Thoracic aorta (tissue), 2 donors: ENCODE measurements at regions not wholly inside any gene's neighbourhood (a gene's known extent, or its start where the extent isn't known, plus 50 kb on each side); places are given as distances from the start of the nearest gene placed in this dataset.
"Not testable (repeated sequence)": the region's sequence is repeated elsewhere in the genome, so short reads cannot be mapped to it uniquely, and the experiment has no call there.

Experiments
- ATAC-seq: fragments of 150-250 bp; one replicate; pipeline ENCODE4 v1.8.0; 2017; ENCODE audit warnings: low read depth; ENCODE audit not compliant: insufficient number of reproducible peaks, low FRiP score
- DNase-seq: peaks from one replicate; pipeline ENCODE4 v3.0.0-alpha.2; 2020; ENCODE audit warnings: low spot score
- H3K27ac ChIP-seq, 2 donors: fragments of 200-600 bp; sonication (generic); 1 replicate in 1 of 2; 2 replicates in 1 of 2; pipeline ENCODE4 v1.5.1; 2016; ENCODE audit warnings: mild to moderate bottlenecking in 2 of 2, moderate library complexity in 2 of 2
- H3K27me3 ChIP-seq: fragments of 200-600 bp; sonication (generic); replicated peaks from 2 replicates; pipeline ENCODE4 v1.6.0; 2016; ENCODE audit warnings: mild to moderate bottlenecking; ENCODE audit not compliant: insufficient read depth
- H3K36me3 ChIP-seq: fragments of 200-600 bp; sonication (generic); one replicate; pipeline ENCODE4 v1.5.1; 2016
- H3K4me1 ChIP-seq, 2 donors: fragments of 200-600 bp; sonication (generic); 1 replicate in 1 of 2; 2 replicates in 1 of 2; pipeline versions ENCODE4 v1.5.1 to v1.6.0; 2016; ENCODE audit warnings: low read depth in 2 of 2, mild to moderate bottlenecking in 1 of 2; ENCODE audit not compliant: control insufficient read depth in 1 of 2
- H3K4me3 ChIP-seq: fragments of 200-600 bp; sonication (generic); 2 replicates; pipeline ENCODE4 v1.5.1; 2016; ENCODE audit warnings: mild to moderate bottlenecking
- H3K9me3 ChIP-seq: fragments of 200-600 bp; sonication (generic); 2 replicates; pipeline ENCODE4 v1.5.1; 2016
- CTCF ChIP-seq: fragments of 200-600 bp; sonication (generic); IDR thresholded peaks from one replicate; pipeline ENCODE4 v1.5.1; 2019; ENCODE audit warnings: antibody characterized with exemption

GRCh38 chr17:77555741-77556291 lies 402.7 kb upstream of the TNRC6C start:
- ATAC-seq (no peak), DNase-seq (no peak)
- no peaks in the 10 kb centered on the region for H3K27me3 ChIP-seq
- no peaks in the 10 kb centered on the region for H3K36me3 ChIP-seq
- H3K4me1 ChIP-seq, result peaks cover 3 to 13% of the 10 kb centered on the region in 2 donors
- no peak overlapping the region for H3K4me3 ChIP-seq
- TF ChIP-seq CTCF, result no peak
- no peak overlapping the region for H3K27ac ChIP-seq
- H3K9me3 ChIP-seq, result no peaks in the 10 kb centered on the region

- ATAC-seq (no peak), DNase-seq (no peak)
- no peak for TF ChIP-seq CTCF
- Histone ChIP-seq H3K4me3 (no peak overlapping the region), H3K36me3 (no peaks in the 10 kb centered on the region), H3K4me1 (peaks cover 3 to 13% of the 10 kb centered on the region in 2 donors), H3K9me3 (no peaks in the 10 kb centered on the region), H3K27ac (no peak overlapping the region), H3K27me3 (no peaks in the 10 kb centered on the region)
Measured at GRCh38 chr17:77556383-77557061, 402.0 kb upstream of the TNRC6C start.

- H3K27ac ChIP-seq, result no peak overlapping the region
- H3K4me3 ChIP-seq, result no peak overlapping the region
- no peaks in the 10 kb centered on the region for H3K36me3 ChIP-seq
- peaks cover 3 to 13% of the 10 kb centered on the region in 2 donors for H3K4me1 ChIP-seq
- DNase-seq (no peak), ATAC-seq (no peak)
- no peaks in the 10 kb centered on the region for H3K9me3 ChIP-seq
- no peak for TF ChIP-seq CTCF
- no peaks in the 10 kb centered on the region for H3K27me3 ChIP-seq
Measured at GRCh38 chr17:77558846-77559626, 399.5 kb upstream of the TNRC6C start.

GRCh38 chr17:77560381-77560780 lies 398.1 kb upstream of the TNRC6C start:
- no peak overlapping the region for H3K4me3 ChIP-seq
- H3K27me3 ChIP-seq, result no peaks in the 10 kb centered on the region
- no peaks in the 10 kb centered on the region for H3K36me3 ChIP-seq
- no peak overlapping the region for H3K27ac ChIP-seq
- ATAC-seq, result no peak
- no peaks in the 10 kb centered on the region for H3K9me3 ChIP-seq
- DNase-seq, result no peak
- TF ChIP-seq CTCF, result no peak
- H3K4me1 ChIP-seq, result peaks cover 0 to 7% of the 10 kb centered on the region in 2 donors

GRCh38 chr17:77560841-77561240 lies 397.7 kb upstream of the TNRC6C start:
- Histone ChIP-seq H3K36me3 (no peaks in the 10 kb centered on the region), H3K27me3 (no peaks in the 10 kb centered on the region), H3K4me3 (no peak overlapping the region), H3K4me1 (peaks cover 0 to 2% of the 10 kb centered on the region in 2 donors), H3K27ac (no peak overlapping the region), H3K9me3 (no peaks in the 10 kb centered on the region)
- no peak for TF ChIP-seq CTCF
- no peak for ATAC-seq
- no peak for DNase-seq

- not testable (repeated sequence) for H3K27ac ChIP-seq, ATAC-seq, DNase-seq, H3K4me1 ChIP-seq, H3K36me3 ChIP-seq, H3K9me3 ChIP-seq, H3K4me3 ChIP-seq, H3K27me3 ChIP-seq
Measured at GRCh38 chr17:77562361-77562760, 396.1 kb upstream of the TNRC6C start.
